ENCODE measurements at regions not wholly inside any gene's neighbourhood (a gene's known extent, or its start where the extent isn't known, plus 50 kb on each side); places are given as distances from the start of the nearest gene placed in this dataset.

DNA sequence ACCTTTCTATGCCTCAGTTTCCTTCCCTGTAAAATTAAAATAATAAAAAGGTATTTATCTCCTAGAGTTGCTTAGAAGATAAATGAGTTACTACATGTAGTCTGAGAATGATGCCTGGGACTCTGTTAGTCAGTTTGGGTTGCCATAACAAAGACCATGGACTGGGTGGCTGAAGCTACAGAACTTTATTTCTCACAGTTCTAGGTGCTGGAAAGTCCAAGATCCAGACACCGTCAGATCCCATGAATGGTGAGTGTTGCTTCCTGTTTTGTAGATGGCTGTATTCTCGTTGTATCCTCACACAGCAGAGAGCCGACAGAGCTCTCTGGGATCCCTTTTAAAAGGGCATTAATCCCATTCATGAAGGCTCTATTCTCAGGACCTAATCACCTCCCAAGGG lies 64.0 kb upstream of the LTA4H start:
- no peak for DNase-seq
- Histone ChIP-seq H3K4me3 (ENCODE audit: low read depth, low read length) (no peak overlapping the region), H3K36me3 (no peaks in the 10 kb centered on the region), H3K4me1 (peaks cover 4% of the 10 kb centered on the region), H3K27me3 (no peaks in the 10 kb centered on the region), H3K9me3 (no peaks in the 10 kb centered on the region)
- no peak for TF ChIP-seq CTCF (IDR thresholded peaks at IDR 0.05; ENCODE audit: low read depth, low read length)

DNA sequence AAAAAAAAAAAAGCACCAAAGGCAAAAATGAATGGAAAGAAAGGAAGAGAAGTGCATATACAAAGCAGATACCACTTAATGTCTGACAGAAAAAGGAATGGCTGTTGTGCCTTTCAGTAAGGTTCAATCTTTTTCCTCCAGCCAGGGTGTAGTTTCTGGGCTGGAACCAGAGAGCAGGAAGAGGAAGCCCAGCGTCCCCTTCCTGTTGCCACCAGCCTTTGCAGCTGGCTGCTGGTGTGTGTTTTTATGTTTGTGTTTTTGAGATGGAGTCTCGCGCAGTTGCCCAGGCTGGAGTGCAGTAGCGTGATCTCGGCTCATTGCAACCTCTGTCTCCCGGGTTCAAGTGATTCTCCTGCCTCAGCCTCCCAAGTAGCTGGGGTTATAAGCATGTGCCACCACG lies 64.6 kb upstream of the LTA4H start:
- peaks cover 4% of the 10 kb centered on the region for H3K4me1 ChIP-seq

GRCh38 chr12:96101806-96102205 lies 66.4 kb upstream of the LTA4H start:
- Histone ChIP-seq H3K4me3 (ENCODE audit: low read depth, low read length) (no peak overlapping the region), H3K36me3 (no peaks in the 10 kb centered on the region), H3K9me3 (no peaks in the 10 kb centered on the region), H3K4me1 (peaks cover 4% of the 10 kb centered on the region), H3K27me3 (no peaks in the 10 kb centered on the region)
- DNase-seq, result no peak
- no peak for TF ChIP-seq CTCF (IDR thresholded peaks at IDR 0.05; ENCODE audit: low read depth, low read length)

More for the DNA sequence above, 64.6 kb upstream of the LTA4H start:
- Histone ChIP-seq H3K36me3 (no peaks in the 10 kb centered on the region), H3K4me3 (ENCODE audit: low read depth, low read length) (no peak overlapping the region), H3K27me3 (no peaks in the 10 kb centered on the region), H3K9me3 (no peaks in the 10 kb centered on the region)
- no peak for TF ChIP-seq CTCF (IDR thresholded peaks at IDR 0.05; ENCODE audit: low read depth, low read length)
- no peak for DNase-seq

- Histone ChIP-seq H3K4me3 (ENCODE audit: low read depth, low read length) (no peak overlapping the region), H3K9me3 (no peaks in the 10 kb centered on the region), H3K36me3 (no peaks in the 10 kb centered on the region), H3K4me1 (peaks cover 4% of the 10 kb centered on the region), H3K27me3 (no peaks in the 10 kb centered on the region)
- TF ChIP-seq CTCF (IDR thresholded peaks at IDR 0.05; ENCODE audit: low read depth, low read length), result no peak
- peak; percentile 48 for DNase-seq
Observed at GRCh38 chr12:96103067-96103644, 67.8 kb upstream of the LTA4H start.

- no peaks in the 10 kb centered on the region for H3K36me3 ChIP-seq
- DNase-seq, result no peak
- H3K27me3 ChIP-seq, result no peaks in the 10 kb centered on the region
- no peaks in the 10 kb centered on the region for H3K9me3 ChIP-seq
- no peak overlapping the region for H3K4me3 ChIP-seq (ENCODE audit: low read depth, low read length)
- TF ChIP-seq CTCF (IDR thresholded peaks at IDR 0.05; ENCODE audit: low read depth, low read length), result no peak
- peaks cover 4% of the 10 kb centered on the region for H3K4me1 ChIP-seq
Observed at GRCh38 chr12:96104566-96104965, 69.2 kb upstream of the LTA4H start.

DNA sequence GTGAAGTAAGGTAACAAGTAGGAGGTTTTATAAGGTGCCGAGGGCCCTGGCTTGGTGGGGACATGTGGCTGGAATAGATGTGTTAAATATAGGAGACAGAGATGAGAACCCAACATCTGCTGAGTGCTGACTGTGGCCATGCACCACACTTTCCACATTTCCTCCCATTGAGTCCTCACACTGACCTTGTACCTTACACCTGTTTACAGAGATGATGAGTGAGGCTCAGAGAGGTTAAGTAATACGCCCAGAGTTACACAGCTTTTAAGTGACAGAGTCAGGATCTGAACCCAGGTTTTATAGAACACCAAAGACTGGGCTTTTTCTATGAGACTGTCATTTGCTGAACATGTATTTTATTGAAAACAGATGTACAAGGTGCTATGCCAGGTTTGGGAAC lies 70.8 kb upstream of the LTA4H start:
- no peak for DNase-seq
- no peaks in the 10 kb centered on the region for H3K36me3 ChIP-seq
- H3K4me1 ChIP-seq, result peaks cover 4% of the 10 kb centered on the region
- H3K4me3 ChIP-seq (ENCODE audit: low read depth, low read length), result no peak overlapping the region
- TF ChIP-seq CTCF (IDR thresholded peaks at IDR 0.05; ENCODE audit: low read depth, low read length), result no peak
- H3K9me3 ChIP-seq, result no peaks in the 10 kb centered on the region
- no peaks in the 10 kb centered on the region for H3K27me3 ChIP-seq
